Adrenal gland (tissue), 9 donors: ENCODE measurements at regions not wholly inside any gene's neighbourhood (a gene's known extent, or its start where the extent isn't known, plus 50 kb on each side); places are given as distances from the start of the nearest gene placed in this dataset.

Source experiments
- DNase-seq, 7 donors: peaks; one replicate each; pipeline ENCODE4 v3.0.0-alpha.2; 2019 to 2020
- H3K27ac ChIP-seq, 5 donors: fragments of 200-600 bp; sonication (generic) in 4 of 5; 1 replicate in 3 of 5; 2 replicates in 2 of 5; pipeline versions ENCODE4 v1.5.1 to v1.8.0; 2016 to 2020; ENCODE audit warnings: mild to moderate bottlenecking in 1 of 5
- H3K27me3 ChIP-seq: fragments of 200-600 bp; 2 replicates; pipeline ENCODE4 v1.8.0; 2021
- H3K36me3 ChIP-seq, 2 donors: fragments of 200-600 bp; replicated peaks in 1 of 2; 1 replicate in 1 of 2; 2 replicates in 1 of 2; pipeline versions ENCODE4 v1.5.1 to v1.8.0; 2018 to 2022
- H3K4me1 ChIP-seq, 2 donors: fragments of 200-600 bp; replicated peaks in 1 of 2; 1 replicate in 1 of 2; 2 replicates in 1 of 2; pipeline versions ENCODE4 v1.5.1 to v1.8.0; 2018 to 2021
- H3K4me3 ChIP-seq, 4 donors: fragments of 200-600 bp; sonication (generic) in 3 of 4; one replicate each; pipeline ENCODE4 v1.5.1; 2016 to 2018
- H3K9me3 ChIP-seq, 3 donors: fragments of 200-600 bp; sonication (generic) in 1 of 3; replicated peaks in 1 of 3; 1 replicate in 2 of 3; 2 replicates in 1 of 3; pipeline versions ENCODE4 v1.5.1 to v1.8.0; 2016 to 2021
- POLR2A ChIP-seq, 2 donors: fragments of 450-650 bp; IDR thresholded peaks; one replicate each; pipeline ENCODE4 v1.6.1; 2017; ENCODE audit warnings: antibody characterized with exemption in 2 of 2, mild to moderate bottlenecking in 2 of 2, moderate library complexity in 1 of 2
- WGBS, 4 donors: extraction: QIAGEN DNeasy Blood & Tissue Kit in 2 of 4; methylation state at CpG; one replicate each; pipeline versions ENCODE4 v1.1.5 to v1.1.7; 2013 to 2017; 5-methylcytosine and 5-hydroxymethylcytosine counted together
- intact Hi-C, 2 donors: fragments of 100-400 bp; cut with DNase I; formaldehyde crosslinking; loops; one replicate each; pipeline versions ENCODE4 v1.14.1 to v1.15.0; 2022 to 2023
- TF ChIP-seq, protein P1 (sequence below), 6 experiments: fragments of 450-650 bp in 4 of 6; fragments of 200-600 bp in 2 of 6; sonication (generic) in 1 of 6; IDR thresholded peaks; 1 replicate in 5 of 6; 2 replicates in 1 of 6; pipeline versions ENCODE4 v1.5.1 to v1.8.0; 2016 to 2021; ENCODE audit warnings: antibody characterized with exemption in 6 of 6, mild to moderate bottlenecking in 2 of 6, moderate library complexity in 1 of 6
- donor health status: healthy with polysubstance abuse.
- donor health status: Bipolar disorder and iron deficiency.
- donor health status: DM: yes; HTN: yes; CAD: no.
- donor health status: DM: no; HTN: no; CAD: no.
- donor health status: DM: no; HTN: no; CAD: no.

GRCh38 chr20:40856653-40857052 is 167.6 kb upstream of the MAFB start:
- Histone ChIP-seq H3K36me3 (no peaks in the 10 kb centered on the region), H3K4me3 (no peak overlapping the region), H3K27me3 (no peaks in the 10 kb centered on the region), H3K4me1 (peaks cover 7 to 9% of the 10 kb centered on the region in 2 donors), H3K9me3 (no peaks in the 10 kb centered on the region), H3K27ac (no peak overlapping the region)
- no peak for DNase-seq
- no peak for TF ChIP-seq POLR2A (IDR thresholded peaks at IDR 0.05)
- TF ChIP-seq, protein P1, sequence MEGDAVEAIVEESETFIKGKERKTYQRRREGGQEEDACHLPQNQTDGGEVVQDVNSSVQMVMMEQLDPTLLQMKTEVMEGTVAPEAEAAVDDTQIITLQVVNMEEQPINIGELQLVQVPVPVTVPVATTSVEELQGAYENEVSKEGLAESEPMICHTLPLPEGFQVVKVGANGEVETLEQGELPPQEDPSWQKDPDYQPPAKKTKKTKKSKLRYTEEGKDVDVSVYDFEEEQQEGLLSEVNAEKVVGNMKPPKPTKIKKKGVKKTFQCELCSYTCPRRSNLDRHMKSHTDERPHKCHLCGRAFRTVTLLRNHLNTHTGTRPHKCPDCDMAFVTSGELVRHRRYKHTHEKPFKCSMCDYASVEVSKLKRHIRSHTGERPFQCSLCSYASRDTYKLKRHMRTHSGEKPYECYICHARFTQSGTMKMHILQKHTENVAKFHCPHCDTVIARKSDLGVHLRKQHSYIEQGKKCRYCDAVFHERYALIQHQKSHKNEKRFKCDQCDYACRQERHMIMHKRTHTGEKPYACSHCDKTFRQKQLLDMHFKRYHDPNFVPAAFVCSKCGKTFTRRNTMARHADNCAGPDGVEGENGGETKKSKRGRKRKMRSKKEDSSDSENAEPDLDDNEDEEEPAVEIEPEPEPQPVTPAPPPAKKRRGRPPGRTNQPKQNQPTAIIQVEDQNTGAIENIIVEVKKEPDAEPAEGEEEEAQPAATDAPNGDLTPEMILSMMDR (IDR thresholded peaks at IDR 0.05): no peak
- whole genome bisulfite sequencing, 4 donors: 89 to 94% (median 91%) methylated on average over 3 to 5 of the region's 5 CpGs
- intact Hi-C loops: no loop called here

DNA sequence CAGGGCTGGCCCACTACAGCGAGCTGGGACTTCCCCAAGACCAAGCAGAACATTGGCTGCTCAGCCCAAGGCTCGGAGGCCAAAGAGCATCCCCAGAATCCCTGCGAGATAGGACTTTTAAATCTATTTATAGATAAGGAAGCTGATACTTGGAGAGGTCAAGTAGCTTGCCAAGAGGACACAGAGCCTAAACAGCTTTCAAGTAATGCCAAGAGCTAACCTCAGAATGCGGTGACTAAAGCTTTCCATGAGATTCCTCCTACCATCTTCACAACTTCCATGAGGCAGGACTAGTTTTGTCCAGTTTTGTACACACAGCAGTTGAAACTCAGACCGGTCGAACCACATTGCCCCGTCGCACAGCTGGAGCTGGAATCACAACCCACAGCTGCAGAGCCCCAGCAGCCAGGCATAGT is 168.1 kb upstream of the TOP1 start:
- intact Hi-C loops: no loop called here
- H3K4me1 ChIP-seq: peaks cover 7 to 14% of the 10 kb centered on the region in 2 donors
- 47 to 56% (median 53%) methylated on average over 7 to 8 of the region's 8 CpGs for WGBS, 4 donors
- H3K9me3 ChIP-seq: no peaks in the 10 kb centered on the region
- H3K4me3 ChIP-seq: no peak overlapping the region
- no peaks in the 10 kb centered on the region for H3K36me3 ChIP-seq
- H3K27me3 ChIP-seq: no peaks in the 10 kb centered on the region
- TF ChIP-seq, protein P1 (IDR thresholded peaks at IDR 0.05): no peak
- no peak for TF ChIP-seq POLR2A (IDR thresholded peaks at IDR 0.05)
- H3K27ac ChIP-seq: peak overlapping the region in 2 of 5 donors; percentile 72 to 75
- peak in 6 of 7 donors; percentile 28 to 79 (median 50) for DNase-seq

GRCh38 chr20:40861427-40862008 is 167.1 kb upstream of the TOP1 start:
- WGBS, 4 donors: 83 to 97% (median 87%) methylated on average over 5 to 11 of the region's 11 CpGs
- TF ChIP-seq, protein P1 (IDR thresholded peaks at IDR 0.05): no peak
- no peak for TF ChIP-seq POLR2A (IDR thresholded peaks at IDR 0.05)
- intact Hi-C loops: no loop called here

DNA sequence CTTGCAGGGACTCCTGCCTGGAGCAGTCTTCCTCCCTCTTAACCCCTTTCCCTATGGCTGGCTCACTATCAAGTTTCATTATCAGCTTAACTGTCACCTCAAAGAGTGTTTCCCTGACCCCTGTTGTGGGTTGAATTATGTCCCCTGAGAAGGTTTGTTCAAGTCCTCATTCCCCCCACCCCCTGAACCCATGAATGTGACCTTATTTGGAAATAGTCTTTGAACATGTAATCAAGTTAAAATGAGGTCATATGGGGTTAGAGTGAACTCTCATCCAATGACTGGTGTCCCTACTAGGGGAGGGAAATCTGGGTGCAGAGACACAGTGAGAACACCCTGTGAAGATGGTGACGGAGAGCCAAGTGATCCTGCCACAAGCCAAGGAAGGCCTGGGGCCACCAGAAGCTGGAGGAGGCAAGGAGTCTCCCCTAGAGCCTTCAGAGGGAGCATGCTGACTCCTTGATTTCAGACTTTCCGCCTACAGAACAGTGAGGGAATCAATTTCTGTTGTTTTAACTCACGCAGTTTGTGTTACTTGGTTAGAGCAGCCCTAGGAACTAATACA is 165.2 kb upstream of the TOP1 start:
- 85 to 96% (median 92%) methylated on average over 3 of the region's 3 CpGs for WGBS, 4 donors
- Histone ChIP-seq H3K36me3 (no peaks in the 10 kb centered on the region), H3K4me1 (peaks cover 7 to 20% of the 10 kb centered on the region in 2 donors), H3K9me3 (no peaks in the 10 kb centered on the region), H3K27ac (no peak overlapping the region), H3K27me3 (no peaks in the 10 kb centered on the region), H3K4me3 (no peak overlapping the region)
- TF ChIP-seq POLR2A (IDR thresholded peaks at IDR 0.05): no peak
- TF ChIP-seq, protein P1 (IDR thresholded peaks at IDR 0.05): no peak
- DNase-seq: no peak
- intact Hi-C loops: no loop called here

More at GRCh38 chr20:40861427-40862008, 167.1 kb upstream of the TOP1 start:
- no peak for DNase-seq
- no peak overlapping the region for H3K4me3 ChIP-seq
- no peak overlapping the region for H3K27ac ChIP-seq
- H3K36me3 ChIP-seq: no peaks in the 10 kb centered on the region
- peaks cover 7 to 14% of the 10 kb centered on the region in 2 donors for H3K4me1 ChIP-seq
- no peaks in the 10 kb centered on the region for H3K27me3 ChIP-seq
- H3K9me3 ChIP-seq: no peaks in the 10 kb centered on the region
